Forelimb muscle (tissue), 1 donor: ENCODE measurements at regions not wholly inside any gene's neighbourhood (a gene's known extent, or its start where the extent isn't known, plus 50 kb on each side); places are given as distances from the start of the nearest gene placed in this dataset.
A peak's percentile ranks its signal among the peaks of the same experiment; 100 is the strongest.

Experiments used
- DNase-seq: peaks from one replicate; pipeline ENCODE4 v3.0.0-alpha.2; 2013; ENCODE audit warnings: low read depth

DNA sequence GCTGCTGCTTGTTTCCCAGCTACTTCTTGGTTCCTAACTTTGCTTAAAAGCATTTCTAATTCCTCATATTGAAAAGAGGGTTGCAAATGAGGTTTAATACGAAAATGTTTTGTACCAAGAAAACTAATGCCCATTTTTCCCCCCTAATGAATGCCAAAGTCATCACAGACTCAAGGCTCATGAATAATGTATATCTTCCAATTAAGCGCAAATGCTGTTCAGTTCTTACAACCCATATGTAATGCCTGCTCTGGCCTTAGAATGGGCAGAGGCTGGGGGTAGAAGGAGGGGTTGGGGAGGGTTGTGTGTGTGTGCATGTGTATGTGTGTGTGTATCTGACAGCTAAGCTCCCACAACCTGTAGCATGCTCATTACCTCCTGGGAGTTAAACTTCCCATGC is 901.7 kb downstream of the KCNMA1 start:
- no peak for DNase-seq

DNA sequence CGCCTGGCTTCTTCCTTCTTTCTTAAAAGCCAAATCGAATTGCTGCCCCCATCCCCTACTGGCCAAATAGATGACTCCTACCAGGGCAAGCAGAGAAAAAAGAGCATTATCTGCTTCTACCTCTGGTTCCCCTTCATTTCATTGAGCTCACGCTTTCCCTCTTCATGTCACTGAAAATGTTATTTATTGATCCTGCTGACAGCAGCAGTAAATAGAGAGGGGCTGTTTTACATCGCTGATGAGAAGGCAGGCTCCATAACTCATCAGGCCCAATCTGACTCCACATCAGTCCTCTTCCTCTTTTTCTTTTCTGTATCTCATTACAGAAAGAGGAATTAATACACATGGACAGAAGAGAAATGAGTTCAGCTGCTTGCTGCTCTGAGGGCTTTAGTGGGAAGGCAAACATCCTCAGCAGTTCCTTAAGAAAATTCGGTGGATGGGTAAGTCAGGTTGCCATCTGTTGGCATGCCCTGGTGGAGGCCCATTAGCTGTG is 904.1 kb downstream of the KCNMA1 start:
- no peak for DNase-seq

DNA sequence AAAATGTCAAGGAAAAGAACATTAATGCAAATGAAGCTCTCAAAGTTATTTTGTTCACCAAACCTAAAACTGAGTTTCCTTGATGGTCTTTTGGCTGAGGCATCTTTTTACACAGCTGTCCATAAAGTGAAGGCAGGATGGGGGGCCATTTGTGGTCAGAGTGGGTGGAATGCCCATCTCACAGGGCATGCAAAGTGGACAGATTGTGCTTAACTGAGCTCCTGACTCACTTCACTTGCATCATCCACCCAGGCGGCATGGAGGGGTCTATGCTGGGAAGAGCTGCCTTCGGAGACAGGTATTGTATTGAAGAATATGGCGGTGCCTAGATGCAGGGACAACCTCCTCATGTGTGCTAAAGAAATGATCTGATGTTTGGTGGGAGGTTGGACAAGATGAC is 905.3 kb downstream of the KCNMA1 start:
- DNase-seq: no peak

DNA sequence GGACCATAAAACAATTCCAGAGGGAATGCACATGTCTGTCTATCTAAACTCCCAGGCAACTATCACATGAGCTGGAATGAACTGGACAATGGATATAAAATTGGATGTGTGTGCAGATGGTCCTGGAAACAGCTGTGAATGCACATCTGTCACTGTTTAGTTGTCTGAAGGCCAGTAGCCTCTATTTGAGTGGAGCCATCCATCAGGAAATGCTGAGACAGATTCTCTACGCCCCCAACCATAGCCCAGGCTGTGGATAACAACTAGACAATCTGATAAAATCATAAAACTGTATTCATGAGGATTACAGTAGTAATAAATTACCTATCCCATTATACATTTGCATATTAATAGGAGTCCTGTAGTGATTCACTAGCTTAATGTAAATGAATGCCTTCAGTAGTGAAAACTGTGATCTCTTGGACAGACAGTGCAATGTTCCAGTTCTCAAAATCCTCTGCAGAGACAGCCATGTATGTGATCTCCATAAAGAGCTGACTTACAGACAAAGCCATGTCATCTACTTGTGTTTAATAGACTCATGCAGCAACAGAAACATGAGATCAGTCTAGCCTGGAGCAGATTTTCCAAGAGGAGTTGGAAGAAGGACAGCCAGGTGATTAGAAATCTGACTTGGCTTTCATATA is 907.6 kb downstream of the KCNMA1 start:
- peak; percentile 53 for DNase-seq

DNA sequence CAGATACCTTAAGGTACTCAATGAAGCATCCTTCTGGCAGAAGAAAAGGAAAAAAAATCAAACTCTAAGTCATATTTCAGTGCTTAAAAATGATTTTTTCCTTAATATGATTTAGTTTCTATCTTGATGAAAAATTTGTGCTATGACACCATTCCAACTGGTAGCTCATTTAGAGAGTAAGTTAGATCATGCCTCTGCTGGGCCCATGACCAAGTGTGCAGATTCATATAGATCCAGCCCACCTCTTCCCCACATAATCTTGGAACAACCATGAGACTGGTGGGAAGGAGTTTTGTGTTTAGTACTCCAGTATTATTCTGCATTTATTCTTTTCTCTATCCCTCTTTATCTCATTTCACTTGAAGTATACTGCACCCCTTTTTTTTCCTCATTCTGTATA is 908.3 kb downstream of the KCNMA1 start:
- peak; percentile 9 for DNase-seq

DNA sequence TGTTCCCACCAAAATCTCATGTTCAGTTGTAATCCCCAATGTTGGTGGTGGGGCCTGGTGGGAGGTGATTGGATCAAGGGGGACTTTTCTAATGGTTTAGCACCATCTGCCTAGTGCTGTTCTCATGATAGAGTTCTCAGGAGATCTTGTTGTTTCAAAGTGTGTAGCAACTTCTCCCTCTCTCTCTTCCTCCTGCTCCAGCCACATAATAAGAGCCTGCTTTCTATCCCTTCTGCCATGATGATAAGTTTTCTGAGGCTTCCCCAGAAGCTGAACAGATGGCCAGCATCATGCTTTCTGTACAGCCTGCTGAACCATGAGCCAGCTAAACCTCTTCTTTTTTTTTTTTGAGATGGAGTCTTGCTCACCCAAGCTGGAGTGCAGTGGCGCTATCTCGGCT is 910.6 kb downstream of the KCNMA1 start:
- no peak for DNase-seq

DNA sequence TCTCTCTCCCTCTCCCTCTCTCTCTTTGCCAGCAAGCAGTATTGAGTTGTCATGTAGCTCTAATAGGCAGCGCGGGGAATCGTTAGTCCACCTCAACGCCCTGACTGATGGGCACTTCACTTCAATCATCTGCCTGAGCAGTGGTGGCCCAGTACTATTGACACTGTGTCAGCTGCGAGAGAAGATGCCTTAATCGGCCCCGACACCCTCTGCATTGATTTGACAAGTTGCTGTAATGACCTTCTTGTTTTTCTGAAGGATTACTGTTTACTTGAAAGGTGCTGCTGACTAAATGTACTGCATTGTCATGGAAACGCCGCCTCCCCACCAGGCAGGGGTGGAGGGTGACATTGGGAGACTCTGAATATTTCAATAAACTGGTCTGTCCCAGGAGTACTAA is 913.8 kb downstream of the KCNMA1 start:
- no peak for DNase-seq

DNA sequence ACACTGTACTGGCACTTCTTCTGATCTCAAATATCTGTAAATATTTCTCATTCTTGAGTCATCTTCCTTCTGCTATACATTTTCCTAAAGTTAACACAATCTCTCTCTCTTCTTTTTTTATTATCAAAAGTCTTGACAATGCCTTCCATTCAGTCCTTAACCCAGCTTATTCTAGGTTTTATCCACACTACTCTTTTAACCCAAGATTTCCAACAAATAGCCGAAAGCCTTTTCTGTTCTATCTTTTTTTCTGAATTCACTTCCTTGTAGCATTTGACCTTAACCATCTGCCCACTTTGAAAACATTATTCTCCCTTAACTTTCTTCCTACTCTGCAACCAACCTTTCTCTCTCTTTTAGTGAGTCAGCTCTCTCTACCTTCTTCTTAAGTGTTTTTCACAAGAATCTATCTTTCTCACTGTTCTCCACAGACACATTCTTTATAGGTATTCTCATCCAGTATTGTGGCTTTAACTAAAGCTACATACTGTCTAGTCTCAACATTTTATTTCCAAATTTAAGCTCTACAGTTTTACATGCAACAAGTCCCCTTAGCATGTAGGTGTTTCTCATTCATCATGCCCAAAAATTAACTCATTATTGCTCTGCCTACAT is 915.6 kb downstream of the KCNMA1 start:
- DNase-seq: no peak

DNA sequence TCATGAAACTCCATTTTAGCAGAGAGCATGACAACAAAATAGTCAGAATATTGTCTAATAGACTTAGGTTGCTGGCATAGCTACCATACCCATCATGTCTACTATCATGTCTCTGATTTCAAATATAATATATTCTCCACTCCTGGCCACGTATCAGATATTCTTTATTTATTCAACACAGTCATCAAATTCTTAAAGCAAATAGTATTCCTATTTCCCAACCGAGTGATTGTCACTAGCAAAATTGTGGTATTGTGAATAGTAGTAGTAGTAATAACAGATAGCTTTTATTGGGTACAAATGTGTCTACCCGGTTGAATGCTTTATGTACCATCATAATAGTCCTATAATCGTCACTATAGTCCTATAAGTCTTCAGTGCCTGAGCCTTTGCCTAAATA is 918.6 kb downstream of the KCNMA1 start:
- DNase-seq: no peak

DNA sequence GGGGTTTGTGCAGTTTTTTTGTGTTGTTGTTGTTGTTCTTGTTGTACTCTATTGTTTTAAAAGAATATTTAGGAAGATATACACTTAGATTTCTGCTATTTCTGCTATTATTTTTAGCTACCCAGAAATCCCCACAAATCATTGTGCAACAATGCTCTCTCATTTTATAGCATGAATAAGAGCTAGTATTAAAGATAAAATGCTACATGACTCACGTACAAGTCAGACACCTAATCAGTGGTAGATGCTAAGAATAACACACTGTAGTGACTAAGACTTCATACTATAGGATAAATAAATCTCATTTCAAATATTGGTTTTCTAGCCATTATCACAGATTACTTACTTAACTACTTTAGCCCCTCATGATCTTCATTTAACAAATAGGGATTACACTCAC is 920.5 kb downstream of the KCNMA1 start:
- DNase-seq: no peak

DNA sequence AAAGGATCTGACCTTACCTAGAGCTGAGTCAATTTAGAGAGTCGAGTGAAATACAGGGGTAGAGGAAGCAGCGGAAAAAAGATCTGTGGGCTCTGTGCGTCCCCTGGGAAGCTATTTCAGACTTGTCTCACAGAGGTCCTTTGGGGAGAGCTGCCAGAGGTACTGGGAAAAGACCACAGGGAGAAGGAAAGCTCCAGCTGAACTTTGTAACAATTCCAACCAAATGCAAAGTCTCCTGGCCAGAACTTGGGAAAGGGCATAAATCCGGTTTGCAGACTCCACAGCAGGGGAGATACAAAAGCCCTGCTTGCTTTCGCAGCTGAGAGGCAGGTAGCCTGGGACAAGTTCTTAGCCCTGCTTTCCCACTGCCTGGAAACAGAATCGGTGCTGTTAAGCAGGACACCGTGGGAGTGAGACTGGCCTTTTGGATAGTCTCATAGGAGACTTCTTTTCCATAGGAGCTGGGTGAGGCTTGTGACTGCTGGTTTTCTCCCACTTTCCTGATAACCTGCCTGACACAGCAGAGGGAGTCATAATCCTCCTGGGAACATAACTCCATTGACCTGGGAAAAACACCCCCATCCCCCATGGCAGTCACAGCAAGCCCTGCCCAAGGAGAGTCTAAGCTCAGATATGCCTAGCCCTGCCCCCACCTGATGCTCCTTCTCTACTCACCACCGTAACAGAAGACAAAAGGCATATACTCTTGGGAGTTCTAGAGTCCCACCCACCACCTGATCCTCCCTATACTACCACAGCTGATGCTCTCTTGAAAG is 926.2 kb downstream of the KCNMA1 start:
- no peak for DNase-seq

DNA sequence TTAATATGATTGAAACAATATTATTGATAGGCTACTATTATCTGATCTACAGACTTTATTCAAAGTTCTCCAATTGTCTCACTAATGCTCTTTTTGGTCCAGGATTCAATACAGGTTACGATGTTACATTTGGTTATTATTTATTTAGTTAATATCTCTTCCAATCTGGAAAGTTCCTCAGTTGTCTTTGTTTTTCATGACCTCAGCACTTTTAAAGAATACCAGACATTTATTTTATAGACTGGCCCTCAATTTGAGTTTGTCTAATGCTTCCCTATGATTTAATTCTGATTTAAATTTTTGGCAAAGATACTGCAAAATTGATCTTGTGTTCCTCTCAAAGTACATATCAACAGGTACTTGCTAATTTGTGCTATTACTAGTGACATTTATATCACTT is 937.4 kb downstream of the KCNMA1 start:
- DNase-seq: no peak

DNA sequence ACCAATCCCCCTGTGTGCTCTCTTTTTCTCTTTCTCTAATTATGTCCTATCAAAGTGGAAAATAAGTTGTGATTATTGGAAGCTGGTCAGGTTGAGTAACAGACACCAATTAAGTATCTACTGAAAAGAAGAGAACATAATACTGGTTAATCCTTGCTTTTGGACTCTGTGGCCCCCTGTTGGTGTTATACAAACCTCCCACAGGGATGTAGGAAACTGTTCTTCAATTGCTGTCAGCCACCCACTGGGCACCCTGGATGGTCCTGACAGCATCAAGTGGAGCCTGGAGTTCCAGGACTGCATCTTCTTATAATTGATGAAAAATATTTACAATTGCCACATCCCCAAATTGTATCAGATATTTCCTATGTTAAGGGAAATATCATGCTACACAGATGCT is 939.7 kb downstream of the KCNMA1 start:
- DNase-seq: no peak

DNA sequence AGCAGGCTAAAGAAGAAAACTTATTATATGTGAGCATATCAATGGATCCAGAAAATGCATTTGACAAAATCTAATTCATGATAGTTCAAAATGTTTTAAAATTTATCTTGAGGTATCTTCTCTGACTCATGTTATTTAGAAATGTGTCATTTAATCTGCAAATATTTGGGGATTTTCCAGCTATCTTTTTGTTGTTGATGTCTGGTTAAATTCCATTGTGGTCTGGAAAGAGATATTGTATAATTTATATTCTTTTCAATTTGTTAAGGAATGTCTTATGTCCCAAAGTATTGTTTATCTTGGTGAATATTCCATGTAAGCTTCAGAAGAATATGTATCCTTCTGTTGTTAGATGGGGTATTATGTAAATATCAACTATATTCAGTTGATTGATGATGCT is 942.5 kb downstream of the KCNMA1 start:
- DNase-seq: no peak

DNA sequence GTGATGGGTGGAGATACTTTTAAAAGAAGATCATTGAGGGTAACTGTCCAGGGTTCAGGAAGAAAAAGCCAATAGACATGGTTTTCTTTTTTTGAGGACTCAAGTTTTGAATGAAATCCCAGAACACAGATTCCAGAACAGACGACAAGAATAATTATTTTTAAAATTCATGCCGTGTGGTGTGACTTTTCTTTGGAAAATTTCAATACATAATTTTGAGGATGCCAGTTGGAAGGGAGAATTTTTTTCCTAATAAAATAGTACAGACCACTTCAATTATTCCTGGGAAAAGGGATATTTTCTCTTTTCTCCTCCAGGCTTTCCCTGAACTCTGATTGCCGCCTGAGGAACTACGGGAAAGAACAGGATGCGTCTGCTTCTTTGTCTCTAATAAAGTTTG is 951.4 kb downstream of the KCNMA1 start:
- no peak for DNase-seq

DNA sequence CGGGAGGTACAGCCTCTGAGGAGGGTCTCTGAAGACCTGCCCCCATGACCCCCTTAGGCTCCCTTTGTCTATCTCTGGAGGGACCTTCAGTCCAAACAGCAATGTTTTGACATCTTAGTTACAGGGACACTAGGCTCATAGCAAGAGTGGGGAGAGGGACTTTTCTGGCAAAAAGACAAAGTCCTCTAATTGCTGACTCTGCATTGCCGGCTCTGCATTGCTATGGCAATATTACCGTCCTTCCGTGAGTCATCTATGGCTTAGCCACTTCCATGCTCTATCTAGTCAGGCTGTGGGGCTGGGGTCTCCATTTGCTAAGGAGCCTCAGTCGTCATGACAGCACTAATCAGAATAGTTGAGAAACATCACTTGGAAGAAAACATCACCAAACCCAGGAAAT is 952.6 kb downstream of the KCNMA1 start:
- no peak for DNase-seq

DNA sequence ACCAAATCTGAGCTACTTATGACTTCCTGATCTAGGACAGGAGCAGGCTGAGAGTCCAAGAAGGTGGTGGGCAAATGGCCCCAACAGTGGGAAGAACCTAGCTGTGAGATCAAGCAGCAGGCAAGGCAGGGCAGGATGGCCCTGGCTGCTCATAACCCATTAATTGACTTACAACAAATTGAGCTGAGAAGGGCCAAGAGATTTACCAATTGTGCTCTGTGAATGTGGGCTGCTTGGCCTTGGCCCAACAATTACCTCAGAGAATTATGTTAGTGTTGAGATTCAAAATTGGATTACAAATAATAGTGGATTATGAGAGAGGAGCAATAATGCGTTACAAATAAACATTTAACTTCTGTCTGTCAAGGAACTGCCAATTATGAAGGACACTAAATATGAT is 956.5 kb downstream of the KCNMA1 start:
- DNase-seq: no peak

DNA sequence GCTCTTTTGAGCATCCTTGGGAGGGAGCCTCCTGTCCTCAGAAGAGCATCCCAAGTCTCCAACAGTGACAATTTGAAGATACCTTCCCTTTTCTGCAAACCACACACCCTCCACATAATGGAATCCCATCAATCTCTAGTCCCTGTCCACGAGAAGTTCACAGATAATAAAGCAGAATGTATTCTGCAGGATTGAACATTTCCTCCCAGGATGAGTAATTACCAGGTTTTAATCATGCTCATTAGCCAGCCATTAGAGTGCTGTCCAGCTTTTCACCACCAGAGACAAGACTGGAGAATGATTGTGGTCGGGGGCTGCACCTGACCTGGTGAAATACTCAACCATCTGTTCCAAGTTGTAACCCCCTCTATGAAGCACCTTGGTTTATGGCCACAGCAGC is 958.6 kb downstream of the KCNMA1 start:
- no peak for DNase-seq

DNA sequence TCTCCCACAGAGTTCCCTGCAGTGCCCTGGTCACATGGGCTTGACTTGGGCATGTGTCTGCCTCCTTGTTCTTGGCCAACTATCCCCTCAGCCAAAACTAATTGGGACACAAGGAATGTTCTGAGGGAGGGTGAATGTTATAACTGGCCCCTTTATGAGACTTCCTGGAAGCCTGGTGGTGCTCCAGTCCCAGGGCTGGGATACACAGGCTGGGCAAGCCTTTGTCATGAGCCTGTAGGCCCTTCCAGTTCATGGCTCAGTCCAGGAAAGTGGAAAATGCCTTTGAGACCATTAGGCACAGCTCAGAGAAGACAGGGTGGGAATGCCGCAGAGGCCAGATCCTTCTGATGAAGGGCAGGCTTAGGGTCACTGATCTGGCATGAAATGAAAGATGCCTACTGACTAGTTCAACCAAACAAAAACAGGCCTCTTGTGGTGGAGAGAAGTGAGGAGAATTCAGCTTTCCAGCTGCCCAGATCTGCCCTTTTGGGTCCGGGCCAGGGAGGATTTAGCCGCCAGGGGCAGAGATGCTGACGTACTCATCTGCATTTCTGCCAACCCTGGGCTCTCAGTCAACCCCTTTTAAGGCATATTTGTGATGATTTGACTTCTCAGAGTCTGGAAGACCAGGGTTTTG is 961.5 kb downstream of the KCNMA1 start:
- no peak for DNase-seq

DNA sequence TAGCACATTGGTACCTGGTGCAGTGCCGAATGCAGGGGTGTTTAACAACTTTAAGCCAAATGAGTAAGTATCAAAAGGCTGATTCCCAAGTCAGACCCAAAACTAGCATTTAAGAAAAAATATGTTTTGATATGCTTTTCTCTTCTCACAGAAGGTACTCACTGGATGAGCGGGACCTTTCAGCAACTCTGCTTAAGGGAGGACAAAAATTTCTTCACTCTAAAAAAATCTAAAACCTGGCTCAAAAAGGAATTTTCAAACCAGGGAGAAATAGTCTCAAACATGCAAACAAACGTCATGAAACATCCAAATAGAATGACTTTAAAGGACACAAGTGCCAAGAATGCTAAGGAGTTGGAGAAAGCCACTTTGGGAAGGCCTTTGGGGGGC is 962.1 kb downstream of the KCNMA1 start:
- DNase-seq: no peak

DNA sequence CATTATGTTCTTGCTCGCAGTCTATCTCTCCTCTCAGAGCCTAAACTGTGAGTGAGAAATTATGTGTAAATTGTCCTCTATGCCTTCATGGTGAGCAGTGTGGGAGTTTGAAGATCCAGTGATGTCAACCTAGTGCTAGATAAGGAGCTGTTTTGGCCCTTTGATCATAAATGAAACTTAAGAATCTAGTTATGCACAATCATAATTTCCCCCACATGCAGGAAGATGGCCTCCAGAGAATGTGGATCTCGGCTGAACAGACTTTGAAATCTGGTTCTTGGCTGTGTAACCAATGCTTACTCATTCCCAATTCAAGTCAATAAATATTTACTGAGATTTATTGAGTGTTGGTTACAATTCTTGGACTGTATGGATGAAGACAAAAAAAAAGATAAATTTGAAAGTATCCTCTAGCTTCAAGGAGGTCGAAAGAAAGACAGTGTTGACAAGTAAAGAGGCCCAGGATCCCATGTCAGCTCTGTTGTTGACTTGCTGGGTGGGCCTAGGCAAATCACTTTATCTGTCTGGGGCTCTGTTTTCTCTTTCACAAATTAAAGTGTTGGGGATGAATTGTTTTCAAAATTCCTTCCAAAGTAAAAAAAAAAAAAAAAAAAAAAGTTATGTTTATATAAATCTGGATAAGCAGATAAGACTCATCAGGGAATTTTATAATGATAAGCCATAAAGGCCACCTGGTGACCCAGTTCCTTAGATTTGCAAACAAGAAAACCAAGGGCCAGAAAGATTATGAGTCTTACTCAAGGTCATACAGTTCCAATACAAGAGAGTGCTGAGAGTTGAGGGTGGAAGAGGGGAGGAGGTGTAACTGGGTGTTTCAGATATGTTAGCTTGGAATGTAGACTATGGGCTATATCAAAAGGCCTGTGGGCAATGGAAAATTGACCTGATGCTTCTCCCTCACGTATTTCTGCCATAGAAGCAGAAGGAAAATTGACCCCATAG is 969.9 kb downstream of the KCNMA1 start:
- peak; percentile 85 for DNase-seq
